Frontal cortex (tissue), 3 donors: ENCODE measurements at regions not wholly inside any gene's neighbourhood (a gene's known extent, or its start where the extent isn't known, plus 50 kb on each side); places are given as distances from the start of the nearest gene placed in this dataset.

ENCODE experiments used
- DNase-seq, 2 donors: peaks; one replicate each; pipeline ENCODE4 v3.0.0; 2012; ENCODE audit warnings: low spot score in 2 of 2
- FAIRE-seq: peaks from 2 replicates; lab custom pipeline; 2012; peaks lifted over from hg19 to GRCh38; lab: Jason Lieb, UNC
- donor health status: control.
- donor health status: control.
- donor health status: control.

DNA sequence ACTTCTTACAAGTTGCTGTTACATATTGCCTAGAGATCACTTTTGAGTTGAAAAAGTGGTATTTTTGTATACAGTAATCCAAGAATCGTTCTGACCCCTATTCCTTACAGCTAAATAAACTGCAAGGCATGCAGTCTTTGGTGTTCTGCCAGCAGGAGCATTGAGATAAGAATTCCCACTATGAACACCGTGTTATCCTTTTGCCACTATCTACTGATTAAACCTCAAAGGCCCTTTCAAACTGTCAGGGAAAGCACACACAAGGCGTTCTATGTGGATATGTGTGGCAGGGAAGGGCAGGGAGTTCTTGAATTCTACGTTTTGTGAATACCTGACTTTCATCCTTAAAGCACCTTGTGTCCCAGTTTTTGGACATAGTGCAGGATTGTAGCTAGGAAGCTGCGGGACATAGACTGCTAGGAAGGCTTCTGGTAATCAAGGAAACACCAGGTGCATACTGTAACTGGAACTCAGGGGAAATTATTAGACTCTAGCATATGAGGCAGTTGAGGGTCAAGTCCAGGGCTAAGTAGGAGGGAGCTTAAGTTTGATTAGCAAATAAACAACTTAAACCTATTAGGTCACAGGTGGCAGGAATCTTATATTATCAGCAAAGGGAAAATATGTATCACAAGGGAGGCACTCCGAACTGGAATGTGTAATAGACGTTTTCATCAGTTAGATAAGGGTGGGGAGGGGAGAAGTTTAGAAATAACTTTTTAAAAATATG lies 506.6 kb downstream of the RNF144B start:
- no peak for DNase-seq
- no peak for FAIRE-seq

DNA sequence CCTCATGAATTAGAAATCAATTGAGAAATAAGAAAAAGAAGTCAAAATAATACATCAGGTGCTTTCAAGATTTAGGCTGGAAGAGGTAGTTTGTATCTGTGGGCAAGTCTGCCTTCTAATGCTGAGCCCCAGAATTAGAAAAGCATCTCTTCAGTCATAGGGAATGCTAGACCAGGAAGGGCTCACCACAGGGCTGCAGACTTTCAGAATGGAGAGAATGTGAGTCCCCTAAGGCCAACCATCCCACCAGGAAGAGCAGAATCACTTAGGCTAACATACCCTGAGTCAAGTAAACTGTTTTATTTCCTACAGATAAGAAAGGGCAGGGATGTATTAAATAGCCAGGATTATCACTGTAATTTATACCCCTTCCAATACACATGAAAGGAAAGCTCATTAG lies 510.2 kb downstream of the RNF144B start:
- DNase-seq = no peak
- FAIRE-seq = no peak

DNA sequence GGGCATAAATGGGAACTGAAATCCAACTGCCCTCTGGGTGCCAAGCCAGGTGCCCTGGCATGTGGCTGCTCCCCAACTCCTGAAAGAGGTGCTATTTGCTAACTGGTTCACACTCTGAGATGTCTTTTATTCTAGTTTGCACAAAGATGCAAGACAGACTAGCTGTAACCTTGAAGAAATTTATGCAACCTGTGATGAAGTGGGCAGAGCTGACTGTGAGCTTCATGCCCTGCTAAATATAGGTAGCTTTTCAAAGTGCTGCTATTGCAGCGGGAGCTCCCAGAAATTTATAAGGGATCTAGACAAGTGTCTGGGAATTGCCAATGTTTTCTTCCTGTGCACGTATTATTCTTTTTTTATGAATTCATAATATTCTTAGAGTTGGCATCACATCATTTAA lies 517.5 kb downstream of the RNF144B start:
- FAIRE-seq (no peak), DNase-seq (no peak)

DNA sequence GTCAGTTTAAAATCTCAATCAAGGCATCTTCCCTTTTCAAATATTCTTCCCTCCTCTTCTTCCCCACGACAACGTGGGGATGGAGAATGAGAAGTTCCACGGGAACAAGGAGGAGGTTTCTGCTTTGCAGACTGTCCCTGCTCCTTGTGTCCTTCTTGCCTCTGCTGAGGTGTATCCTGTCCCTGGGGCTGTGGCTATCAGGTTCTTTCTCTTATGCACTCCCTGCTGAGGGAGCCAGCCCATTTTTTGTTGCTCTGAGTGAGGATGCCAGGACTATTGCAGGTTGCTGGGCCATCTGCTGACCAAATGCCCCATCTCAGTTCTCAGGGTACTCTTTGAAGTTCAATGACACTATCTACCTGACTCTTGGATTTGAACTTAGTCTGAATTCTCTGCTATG lies 533.6 kb downstream of the RNF144B start:
- DNase-seq (no peak), FAIRE-seq (no peak)

DNA sequence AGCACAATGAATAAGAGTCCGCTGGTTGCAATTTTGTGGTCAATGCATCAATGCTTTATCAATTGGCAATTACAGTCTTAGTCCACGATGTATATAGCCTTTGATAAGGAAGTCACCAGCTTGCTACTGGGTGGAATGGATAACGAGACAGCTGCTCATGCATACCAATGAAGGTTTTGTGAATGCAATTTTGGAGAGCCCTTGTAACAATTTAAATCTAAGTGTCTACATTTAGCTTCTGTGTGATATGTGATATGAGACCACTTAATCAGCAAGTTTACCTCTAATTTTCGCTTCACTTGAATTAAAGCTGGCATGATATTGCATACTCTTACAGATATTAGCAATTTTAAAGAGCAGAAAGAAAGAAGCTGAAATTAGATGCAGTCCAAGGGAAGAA lies 543.9 kb downstream of the RNF144B start:
- no peak for FAIRE-seq
- no peak for DNase-seq

DNA sequence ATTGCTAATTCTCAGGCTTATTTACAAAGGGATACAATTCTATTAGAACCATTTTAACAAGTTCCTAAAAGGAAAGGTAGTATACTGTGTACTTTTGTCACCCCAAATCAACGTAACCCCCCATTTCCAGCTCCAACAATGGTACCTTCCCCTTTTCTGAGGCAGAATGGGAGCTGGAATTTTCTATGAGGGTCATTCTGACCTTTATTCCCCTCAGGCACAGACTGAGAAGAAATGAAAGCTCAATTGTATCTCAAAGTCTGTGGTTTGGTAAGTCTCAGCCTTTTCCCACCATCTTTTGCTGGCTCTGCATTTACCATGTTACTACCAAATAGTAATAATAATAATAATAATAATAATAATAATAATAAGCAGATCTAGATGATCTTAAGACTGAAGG lies 571.0 kb downstream of the RNF144B start:
- FAIRE-seq (no peak), DNase-seq (no peak)

DNA sequence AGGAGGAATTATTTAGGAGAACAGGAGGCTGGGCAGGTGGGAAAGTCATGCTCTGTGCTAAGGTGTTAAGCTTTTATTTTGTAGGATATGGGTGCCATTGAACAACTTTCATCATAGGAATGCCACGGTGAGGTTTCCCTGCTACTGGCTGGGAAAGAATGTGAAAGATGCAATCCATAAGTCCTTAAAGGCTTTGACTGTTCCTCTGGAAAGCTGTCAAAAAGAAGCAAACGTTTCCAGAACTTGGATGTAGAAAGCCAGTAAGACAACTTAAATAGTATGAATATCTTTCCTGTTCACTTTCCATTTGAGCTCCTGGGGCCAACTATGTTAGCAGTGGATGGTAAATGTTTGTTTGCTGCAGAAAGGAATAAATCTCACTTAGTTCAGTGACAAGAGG lies 574.4 kb downstream of the RNF144B start:
- FAIRE-seq (no peak), DNase-seq (no peak)

DNA sequence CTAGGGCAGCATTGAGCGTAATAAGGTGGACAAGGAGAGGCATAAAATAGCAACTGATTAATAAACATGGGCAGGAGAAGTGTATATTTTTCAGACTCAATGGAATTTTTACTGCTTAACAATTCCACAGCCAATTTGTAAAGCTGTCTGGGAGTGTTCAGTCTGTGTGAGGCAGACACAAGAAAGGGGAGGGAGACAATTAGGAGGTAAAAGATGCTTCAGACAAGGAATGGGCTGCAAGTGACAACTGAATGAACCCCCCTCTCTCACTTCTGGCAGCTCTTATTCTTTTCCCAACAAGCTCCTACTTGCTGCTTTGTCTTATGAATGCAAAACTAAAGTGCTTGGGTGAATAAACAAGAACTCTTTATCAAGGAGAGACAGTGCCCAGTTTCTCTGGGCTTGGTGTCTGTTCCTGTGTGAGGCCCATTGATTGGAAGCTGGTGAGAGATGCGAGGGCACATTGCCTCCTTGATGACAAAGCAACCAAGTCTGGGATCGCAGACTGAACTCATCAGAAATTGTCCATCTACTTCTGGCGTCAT lies 575.3 kb downstream of the RNF144B start:
- FAIRE-seq (no peak), DNase-seq (no peak)

DNA sequence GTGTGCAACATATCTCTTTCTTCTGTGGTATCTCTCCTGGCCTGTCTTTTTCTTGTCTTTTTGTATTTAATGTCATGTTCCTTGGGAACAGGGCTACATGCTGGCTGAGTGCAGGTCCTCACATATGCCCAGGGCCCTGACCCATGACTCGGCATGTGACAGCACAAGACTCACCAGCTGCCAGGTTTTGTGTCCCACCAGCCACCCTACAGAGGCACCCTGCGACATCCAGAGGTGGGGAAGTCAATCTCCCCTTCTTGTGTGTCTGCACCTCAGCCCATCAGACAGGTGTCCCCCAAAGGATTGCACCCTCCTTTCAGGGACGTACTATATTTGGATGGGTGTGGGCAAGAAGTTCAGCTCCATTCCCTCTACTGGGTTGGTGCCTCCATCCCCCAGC lies 576.3 kb downstream of the RNF144B start:
- FAIRE-seq = no peak
- DNase-seq = no peak

DNA sequence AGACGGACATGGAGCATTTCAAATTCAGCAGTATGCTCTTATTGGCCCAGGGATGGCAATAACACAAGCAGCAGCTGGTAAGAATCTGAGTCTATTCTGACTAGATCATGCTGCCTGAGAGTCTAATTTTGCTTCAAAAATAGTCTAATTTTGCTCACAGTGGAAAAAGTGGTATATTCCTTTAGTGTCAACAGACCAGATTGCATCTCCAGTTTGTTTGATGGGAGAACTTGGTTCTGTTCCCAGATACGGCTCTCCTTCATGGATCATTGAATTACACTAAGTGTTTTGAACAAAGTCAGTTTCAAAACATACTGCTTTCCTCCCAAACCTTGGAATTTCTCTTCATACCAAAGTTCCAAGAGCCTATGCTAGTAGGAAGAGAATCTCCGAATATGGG lies 586.1 kb downstream of the RNF144B start:
- DNase-seq = no peak

DNA sequence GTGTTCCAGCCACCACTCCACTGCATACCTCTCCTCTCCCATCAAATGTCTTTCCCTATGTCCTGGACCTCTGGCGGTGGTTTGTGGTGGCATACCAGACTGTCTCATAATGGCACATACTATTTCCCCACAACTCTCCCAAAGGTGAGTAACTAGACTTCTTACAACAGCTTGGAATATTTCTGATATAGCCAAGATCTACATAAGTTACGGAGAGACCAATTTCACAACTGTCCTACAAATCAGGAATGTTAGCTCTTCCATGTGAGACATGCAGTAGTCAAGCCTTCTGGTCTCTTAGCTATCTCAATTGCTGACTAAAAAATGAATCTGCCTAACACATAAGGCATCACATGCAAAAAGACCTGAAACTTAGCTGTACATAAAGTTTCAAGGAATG lies 588.9 kb downstream of the RNF144B start:
- no peak for FAIRE-seq
- DNase-seq = no peak

More for the DNA sequence above, 586.1 kb downstream of the RNF144B start:
- no peak for FAIRE-seq

DNA sequence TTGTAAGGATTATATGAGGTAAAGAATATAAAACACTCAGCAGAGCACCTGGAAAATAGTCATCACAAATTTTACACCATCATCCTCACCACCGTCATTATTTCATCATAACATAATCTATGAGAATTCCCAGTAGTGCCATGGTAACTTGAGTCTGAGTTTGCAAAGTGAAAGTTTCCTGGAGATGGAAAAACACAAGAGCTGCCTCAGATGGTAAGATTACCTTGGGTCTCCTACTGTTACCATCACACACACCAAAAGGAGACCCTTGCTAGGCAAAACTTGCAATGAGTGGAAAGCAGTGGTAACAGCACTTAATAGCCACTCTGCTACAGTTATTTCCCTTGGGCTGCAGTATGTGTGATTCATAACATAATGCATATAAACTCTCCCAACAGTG lies 589.8 kb downstream of the RNF144B start:
- DNase-seq (no peak), FAIRE-seq (no peak)

DNA sequence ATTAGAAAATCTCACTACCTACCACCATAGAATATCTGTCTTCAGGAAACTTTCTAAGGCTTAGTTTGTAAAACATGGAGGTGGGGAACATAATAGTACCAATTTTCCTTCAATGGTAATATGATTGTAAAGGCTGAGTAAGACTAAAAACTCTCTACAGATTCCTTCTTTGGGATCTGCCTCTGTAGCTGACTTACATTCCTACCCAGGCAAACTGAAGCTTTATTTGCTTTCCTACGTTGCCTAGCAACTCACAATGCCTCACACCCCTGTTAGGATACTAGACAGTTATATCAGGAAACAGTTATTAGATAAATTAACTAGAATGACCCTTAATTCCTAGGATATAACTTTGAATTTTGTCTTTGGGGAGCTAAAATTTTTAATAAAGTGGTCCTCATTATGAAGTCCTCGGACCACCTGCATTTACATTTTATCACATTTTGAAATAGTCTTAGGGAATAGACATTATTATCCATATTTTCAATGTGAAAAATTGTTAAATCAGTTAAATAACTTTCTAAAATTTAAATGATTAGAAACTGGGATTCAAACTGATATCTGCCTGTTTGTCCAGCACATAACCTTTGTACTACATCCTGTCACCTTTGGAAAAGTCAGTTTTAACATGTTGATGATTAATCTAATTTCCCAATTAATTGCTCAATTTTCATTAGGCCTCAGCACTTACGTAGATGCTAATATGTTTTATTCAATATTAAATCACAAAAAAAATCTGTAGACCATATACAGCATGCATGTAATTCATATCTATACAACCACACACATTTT lies 591.4 kb downstream of the RNF144B start:
- FAIRE-seq (no peak), DNase-seq (no peak)

DNA sequence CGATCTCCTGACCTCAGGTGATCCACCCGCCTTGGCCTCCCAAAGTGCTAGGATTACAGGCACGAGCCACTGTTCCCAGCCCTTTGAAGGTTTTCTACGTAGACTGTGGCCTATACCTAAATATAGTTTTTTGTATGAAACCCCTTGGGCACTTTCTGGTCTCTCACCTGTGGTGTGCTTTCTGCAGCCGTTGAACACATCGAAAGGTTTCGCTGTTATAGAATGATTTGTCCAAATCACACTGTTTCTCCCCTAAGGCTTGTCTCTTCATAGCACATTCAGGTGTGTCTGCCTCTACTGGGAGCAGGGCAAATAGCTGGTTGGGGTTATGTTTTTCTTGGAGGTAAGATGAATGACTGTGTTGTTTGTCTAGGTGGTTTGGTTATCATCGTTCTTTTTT lies 597.9 kb downstream of the RNF144B start:
- FAIRE-seq (no peak), DNase-seq (no peak)

DNA sequence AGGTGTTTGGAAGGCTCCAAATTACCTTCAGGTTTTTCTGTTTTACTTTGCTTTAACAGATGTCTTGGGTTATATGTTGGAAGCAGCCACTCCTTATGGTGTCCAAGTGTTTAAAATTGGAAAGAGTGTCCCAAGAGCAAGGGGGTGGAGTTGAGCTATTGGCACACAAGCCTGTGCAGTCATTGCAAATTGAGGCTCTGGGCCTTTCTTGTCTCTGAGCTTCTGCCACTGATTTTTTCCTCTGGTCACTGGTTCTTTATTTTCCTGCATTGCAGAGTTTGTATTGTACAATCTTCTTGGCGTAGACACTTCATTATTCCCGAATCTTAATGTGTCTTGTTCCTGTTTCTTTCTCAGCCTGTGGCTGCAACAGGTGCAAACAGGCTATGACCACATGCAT lies 598.8 kb downstream of the RNF144B start:
- no peak for FAIRE-seq
- DNase-seq = no peak

DNA sequence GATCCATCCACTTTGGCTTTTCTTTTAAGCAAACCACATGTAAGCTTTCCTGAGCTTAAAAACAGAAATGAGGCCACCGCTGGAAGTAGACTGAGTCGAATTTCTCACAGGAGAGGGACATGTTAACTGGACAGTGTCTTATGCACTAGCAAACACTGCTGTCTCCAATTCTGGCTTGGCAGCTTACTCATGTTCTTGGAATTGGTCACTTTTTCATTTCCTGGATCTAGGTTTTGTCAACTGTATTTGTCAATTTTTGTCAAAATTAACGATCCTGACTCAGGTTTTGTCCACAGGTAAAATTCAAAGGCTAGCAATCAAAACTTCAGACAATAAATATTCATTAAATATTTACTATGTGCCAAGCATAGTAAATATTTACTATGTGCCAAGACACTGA lies 601.5 kb downstream of the RNF144B start:
- DNase-seq (no peak), FAIRE-seq (no peak)

DNA sequence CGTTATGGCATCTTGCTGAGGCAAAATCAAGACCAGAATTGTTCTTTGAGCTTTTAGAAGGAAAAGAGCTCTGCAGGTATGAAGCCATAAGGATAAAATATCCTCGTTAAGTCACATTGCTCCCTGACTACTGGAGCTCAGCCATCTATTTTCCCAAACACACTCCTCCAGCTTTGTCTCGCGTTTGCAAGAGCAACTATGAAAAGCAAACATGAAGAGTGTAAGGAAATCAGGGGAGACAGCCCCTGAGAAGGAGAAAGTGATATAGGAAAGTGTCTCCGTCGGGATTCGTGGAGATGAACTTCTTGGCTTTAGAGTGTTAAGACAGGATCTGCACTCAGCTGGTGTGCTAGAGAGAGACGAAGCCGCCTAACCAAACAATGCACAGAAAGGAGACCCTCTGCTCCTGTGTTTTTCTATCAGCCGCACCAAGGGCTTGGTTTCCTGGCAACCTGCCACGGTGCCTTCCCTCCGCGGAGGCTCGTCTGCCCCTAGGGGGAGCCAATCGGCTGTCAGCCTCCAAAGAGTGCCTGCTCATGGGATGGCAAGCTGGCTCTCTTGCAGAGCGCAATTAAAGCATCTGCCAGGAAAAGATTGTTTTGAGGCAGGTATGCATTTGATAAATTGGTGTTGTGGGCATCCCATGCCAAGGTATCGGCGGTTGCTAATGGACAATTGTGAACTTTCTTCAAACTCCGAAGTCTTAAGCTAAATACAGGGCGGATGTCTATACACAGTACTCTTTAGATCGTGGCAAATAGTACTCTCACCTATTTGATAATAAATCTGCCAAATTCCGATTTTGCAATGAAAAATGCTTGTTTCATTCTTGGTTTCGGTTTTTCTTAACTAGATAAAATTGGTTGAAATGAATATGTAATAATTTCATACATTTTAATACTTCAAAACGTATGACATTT lies 603.2 kb downstream of the RNF144B start:
- FAIRE-seq (no peak), DNase-seq (peak; percentile 6 to 16)

DNA sequence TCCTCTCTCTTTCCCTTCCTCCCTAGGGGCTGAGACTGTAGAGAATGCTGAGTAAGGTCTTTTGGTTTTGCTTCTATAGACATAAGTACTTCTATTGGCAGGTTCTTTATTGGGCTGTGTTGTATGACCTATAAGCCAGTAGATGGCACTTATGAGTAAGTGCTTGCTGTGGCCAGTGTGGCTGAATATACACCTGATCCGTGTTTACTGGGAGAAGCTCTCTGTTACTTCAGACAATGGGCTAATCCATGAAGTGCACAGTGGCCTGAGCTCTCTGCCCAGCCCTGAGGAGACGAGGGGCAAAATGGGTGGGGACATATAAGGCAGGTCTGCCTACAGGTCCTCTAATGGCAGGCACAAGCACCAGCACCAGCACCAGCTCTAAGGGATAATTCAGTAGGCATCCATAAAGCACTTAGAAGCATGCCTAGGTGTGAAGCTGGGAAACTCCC lies 610.3 kb downstream of the RNF144B start:
- no peak for DNase-seq
- no peak for FAIRE-seq

DNA sequence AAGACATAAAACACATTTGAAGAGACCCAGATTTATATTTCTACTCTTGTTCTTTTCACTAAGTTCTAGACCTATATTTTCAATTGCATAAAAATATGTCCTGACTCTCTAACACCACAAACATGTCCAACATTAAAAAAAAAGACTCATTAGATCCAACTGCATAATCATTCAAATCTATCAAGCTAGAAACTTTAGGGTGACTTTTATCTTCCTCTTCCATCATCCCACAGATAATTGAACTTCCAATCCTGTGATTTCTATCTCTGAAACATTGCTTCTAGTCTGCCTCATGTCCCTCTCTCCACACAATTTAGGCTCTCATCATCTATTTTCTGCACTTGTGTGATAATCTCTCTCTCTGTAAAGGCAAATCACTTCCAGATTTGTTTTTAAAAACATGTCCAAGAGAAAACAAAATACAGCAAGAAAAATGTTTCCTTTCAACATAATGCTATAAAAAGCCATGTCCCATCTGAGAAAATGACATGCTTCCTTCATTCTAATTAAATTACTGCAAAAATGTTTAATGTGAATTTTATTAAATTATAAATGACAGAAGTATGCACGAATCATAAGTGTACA lies 615.9 kb downstream of the RNF144B start:
- FAIRE-seq (no peak), DNase-seq (no peak)

DNA sequence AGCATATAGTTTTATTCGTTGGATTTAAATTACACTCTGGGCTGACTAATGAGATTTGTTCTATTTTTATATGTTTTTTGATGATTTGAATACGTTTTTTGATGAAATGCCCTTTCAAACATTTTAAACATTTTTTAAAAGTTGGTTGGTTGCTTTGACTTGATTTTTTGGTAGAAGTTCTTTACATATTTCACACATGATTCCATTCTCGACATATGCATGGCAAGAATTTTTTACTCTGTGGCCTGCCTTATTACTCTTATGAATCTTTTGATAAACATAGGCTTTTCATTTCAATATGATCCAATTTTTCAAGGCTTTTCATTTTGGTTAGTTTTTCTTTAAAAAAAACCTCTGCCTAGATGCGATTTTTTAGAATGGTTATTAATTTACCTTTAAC lies 617.0 kb downstream of the RNF144B start:
- FAIRE-seq (no peak), DNase-seq (no peak)
